ENCODE measurements at regions not wholly inside any gene's neighbourhood (a gene's known extent, or its start where the extent isn't known, plus 50 kb on each side); places are given as distances from the start of the nearest gene placed in this dataset.

- ChIA-PET POLR2A (ENCODE audit: partially characterized antibody) (no interaction called here), CTCF (ENCODE audit: partially characterized antibody) (interaction anchor here (1.3 to 2.7 kb wide), 3 partner anchors 19 to 448 kb away, joined by 3 to 15 read pairs (median 6); no protein-coding TSS in a partner anchor)
- H2AFZ ChIP-seq (ENCODE audit: low read length), result no peak overlapping the region
- no peak overlapping the region for H2BK120ac ChIP-seq (replicated peaks; ENCODE audit: low read depth, low read length)
- TF ChIP-seq CREB1 (IDR thresholded peaks at IDR 0.05) (no peak), YY1 (IDR thresholded peaks at IDR 0.05; ENCODE audit: low read depth, low read length) (no peak), ZNF274 (IDR thresholded peaks at IDR 0.05; ENCODE audit: borderline replicate concordance, extremely low read depth, low read length) (no peak), POLR2A (IDR thresholded peaks at IDR 0.05; ENCODE audit: control extremely low read depth in 1 of 2, low read depth in 2 of 2, low read length in 2 of 2) (no peak), CTBP2 (IDR thresholded peaks at IDR 0.05; ENCODE audit: borderline replicate concordance, insufficient read depth, insufficient read length, low read length) (no peak), BRCA1 (IDR thresholded peaks at IDR 0.05; ENCODE audit: low read depth, low read length) (no peak)
- TF ChIP-seq, protein P1, sequence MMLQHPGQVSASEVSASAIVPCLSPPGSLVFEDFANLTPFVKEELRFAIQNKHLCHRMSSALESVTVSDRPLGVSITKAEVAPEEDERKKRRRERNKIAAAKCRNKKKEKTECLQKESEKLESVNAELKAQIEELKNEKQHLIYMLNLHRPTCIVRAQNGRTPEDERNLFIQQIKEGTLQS (IDR thresholded peaks at IDR 0.05; ENCODE audit: insufficient read depth, low read depth, low read length), result no peak
- no peaks in the 10 kb centered on the region for H3K27me3 ChIP-seq (replicated peaks in 1 of 4; ENCODE audit: control insufficient read depth in 3 of 4, extremely low read depth in 1 of 4, insufficient read depth in 3 of 4, low read length in 3 of 4)
- H3K9me3 ChIP-seq (ENCODE audit: insufficient read depth in 2 of 2, low read depth in 1 of 2, low read length in 1 of 2), result no peaks in the 10 kb centered on the region
- H3K4me3 ChIP-seq (ENCODE audit: extremely low read depth in 1 of 4, insufficient read depth in 2 of 4, low read depth in 3 of 4, low read length in 4 of 4), result no peak overlapping the region
- H3K36me3 ChIP-seq (ENCODE audit: control insufficient read depth in 2 of 4, insufficient read depth in 4 of 4, low read length in 3 of 4), result no peaks in the 10 kb centered on the region
- no peak overlapping the region for H2BK12ac ChIP-seq (ENCODE audit: low read depth, low read length)
- no peak overlapping the region for H3K18ac ChIP-seq (ENCODE audit: extremely low read depth, low read length)
- H2BK15ac ChIP-seq (ENCODE audit: low read length), result no peak overlapping the region
- no peak overlapping the region for H2BK5ac ChIP-seq (ENCODE audit: low read depth, low read length)
- H3K79me2 ChIP-seq (ENCODE audit: control insufficient read depth in 1 of 2, insufficient read depth in 2 of 2, low read length in 2 of 2), result no peaks in the 10 kb centered on the region
- H3K56ac ChIP-seq (replicated peaks; ENCODE audit: insufficient read length, low read depth, low read length), result no peak overlapping the region
- H3K4ac ChIP-seq (replicated peaks; ENCODE audit: insufficient read length, low read depth, low read length), result no peak overlapping the region
- FAIRE-seq (no peak), DNase-seq (ENCODE audit: low read depth in 1 of 2, low spot score in 2 of 2) (no peak)
- H4K5ac ChIP-seq (ENCODE audit: insufficient read length, low read depth, low read length), result no peak overlapping the region
- H4K91ac ChIP-seq (replicated peaks; ENCODE audit: insufficient read length, low read length), result no peak overlapping the region
- H3K4me2 ChIP-seq (ENCODE audit: insufficient read depth in 1 of 2, low read depth in 2 of 2, low read length in 2 of 2), result no peak overlapping the region
- no peak overlapping the region for H4K8ac ChIP-seq (ENCODE audit: extremely low read depth, insufficient read depth, low read length)
- H4K20me1 ChIP-seq (replicated peaks in 1 of 2; ENCODE audit: control insufficient read depth in 1 of 2, insufficient read depth in 2 of 2, low read length in 2 of 2), result no peaks in the 10 kb centered on the region
- H3K23ac ChIP-seq (ENCODE audit: insufficient read length), result no peak overlapping the region
- no peak overlapping the region for H3K14ac ChIP-seq (ENCODE audit: insufficient read length)
- no peaks in the 10 kb centered on the region for H3K4me1 ChIP-seq (replicated peaks in 1 of 4; ENCODE audit: control insufficient read depth in 3 of 4, insufficient read depth in 4 of 4, low read length in 3 of 4)
- H3K79me1 ChIP-seq (ENCODE audit: low read depth, low read length), result no peaks in the 10 kb centered on the region
- 95% methylated on average over 5 of the region's 5 CpGs; no CpG with 5 or more reads in 1 of the 2 experiments for WGBS, 2 experiments (ENCODE audit: extremely low coverage in 1 of 2, insufficient coverage in 1 of 2, insufficient read length in 1 of 2, insufficient replicate concordance in 2 of 2, low coverage in 1 of 2, low lambda C conversion rate in 2 of 2, missing lambda C conversion rate in 1 of 2)
- no peak overlapping the region for H2BK20ac ChIP-seq (ENCODE audit: low read length)
- no peak overlapping the region for H3K9ac ChIP-seq (replicated peaks in 1 of 4; ENCODE audit: extremely low read depth in 1 of 4, low read depth in 3 of 4, low read length in 3 of 4)
- H3K27ac ChIP-seq (ENCODE audit: low read depth, low read length), result no peak overlapping the region
- H2AK5ac ChIP-seq (ENCODE audit: low read depth, low read length), result no peak overlapping the region
- H3K23me2 ChIP-seq (ENCODE audit: low read depth, low read length), result no peaks in the 10 kb centered on the region
These were observed 510.6 kb downstream of the CPS1 start for GRCh38 chr2:211067029-211067428.
